ENCODE measurements at regions not wholly inside any gene's neighbourhood (a gene's known extent, or its start where the extent isn't known, plus 50 kb on each side); places are given as distances from the start of the nearest gene placed in this dataset.

DNA sequence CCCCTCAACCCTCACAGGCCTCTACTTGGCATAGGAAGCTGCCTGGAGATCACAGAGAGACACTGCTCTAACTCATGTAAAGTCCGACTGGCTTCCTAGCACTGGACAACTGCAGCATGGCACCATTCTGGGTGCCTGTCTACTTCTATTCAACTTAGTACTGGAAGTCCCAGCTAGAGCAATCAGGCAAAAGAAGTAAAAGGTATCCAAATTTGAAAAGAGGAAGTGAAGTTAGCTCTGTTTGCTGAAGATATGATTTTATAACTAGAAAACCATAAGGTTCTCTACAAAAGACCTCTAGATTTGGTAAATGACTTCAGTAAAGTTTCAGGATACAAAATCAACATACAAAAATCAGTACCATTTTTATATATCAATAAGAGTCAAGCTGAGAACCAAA, 1017.6 kb downstream of the PCDH9 start:
- Histone ChIP-seq H3K79me2 (ENCODE audit: control insufficient read depth, insufficient read depth, low read length, unreplicated experiment) (no peaks in the 10 kb centered on the region), H3K27ac (ENCODE audit: low read depth, low read length) (no peak overlapping the region), H3K4me1 (ENCODE audit: control insufficient read depth, insufficient read depth, low read length, unreplicated experiment) (peaks cover 11% of the 10 kb centered on the region), H3K4me3 (ENCODE audit: low read depth, low read length) (no peak overlapping the region), H3K36me3 (ENCODE audit: insufficient read depth, low read length) (no peaks in the 10 kb centered on the region), H2AFZ (ENCODE audit: low read length, unreplicated experiment) (no peak overlapping the region), H3K27me3 (ENCODE audit: insufficient read depth, low read length) (no peaks in the 10 kb centered on the region)

DNA sequence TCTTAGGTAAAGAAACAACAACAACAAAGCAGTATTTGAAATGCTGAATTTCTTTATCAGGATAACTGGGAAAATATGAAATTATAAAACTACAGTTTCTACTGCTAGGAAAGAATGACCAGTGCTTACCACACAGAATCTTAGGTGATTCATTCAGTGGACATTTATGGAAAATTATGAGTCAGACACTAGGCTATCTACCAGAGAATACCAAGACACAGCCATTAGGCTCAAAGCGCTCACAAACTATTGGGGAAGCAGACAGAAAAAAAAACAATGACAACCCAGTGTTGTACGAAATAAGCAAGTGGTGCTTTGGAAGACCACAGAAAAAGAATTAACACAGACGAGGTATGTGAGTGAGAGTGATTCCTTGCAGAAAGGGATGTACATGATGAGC, 1019.5 kb downstream of the PCDH9 start:
- no peaks in the 10 kb centered on the region for H3K27me3 ChIP-seq (ENCODE audit: insufficient read depth, low read length)
- H3K4me3 ChIP-seq (ENCODE audit: low read depth, low read length) = peak overlapping the region; percentile 30; the same call in 1 of the 2 replicates
- no peaks in the 10 kb centered on the region for H3K79me2 ChIP-seq (ENCODE audit: control insufficient read depth, insufficient read depth, low read length, unreplicated experiment)
- no peaks in the 10 kb centered on the region for H3K36me3 ChIP-seq (ENCODE audit: insufficient read depth, low read length)
- peaks cover 11% of the 10 kb centered on the region for H3K4me1 ChIP-seq (ENCODE audit: control insufficient read depth, insufficient read depth, low read length, unreplicated experiment)
- H2AFZ ChIP-seq (ENCODE audit: low read length, unreplicated experiment) = peak overlapping the region; percentile 74
- H3K27ac ChIP-seq (ENCODE audit: low read depth, low read length) = peak overlapping the region; percentile 71

DNA sequence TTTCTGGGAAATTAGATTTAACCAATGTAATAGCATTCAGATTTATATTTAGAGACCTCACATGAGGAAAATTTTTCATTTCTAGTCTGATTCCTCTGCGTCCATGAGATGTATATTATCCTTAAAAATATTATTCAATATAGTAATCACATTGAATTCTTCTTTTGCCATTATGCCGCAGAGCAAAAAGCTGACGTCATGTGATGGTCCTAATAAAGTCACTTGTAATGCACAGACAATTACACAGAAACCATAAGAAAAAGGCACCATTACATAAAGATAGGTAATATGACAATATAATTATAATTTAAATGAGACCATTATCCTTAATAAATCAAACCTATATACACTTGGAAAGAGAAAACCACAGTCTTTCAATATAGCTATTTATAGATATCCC, 1021.5 kb downstream of the PCDH9 start:
- H2AFZ ChIP-seq (ENCODE audit: low read length, unreplicated experiment) = no peak overlapping the region
- H3K27me3 ChIP-seq (ENCODE audit: insufficient read depth, low read length) = no peaks in the 10 kb centered on the region
- H3K36me3 ChIP-seq (ENCODE audit: insufficient read depth, low read length) = no peaks in the 10 kb centered on the region
- no peak overlapping the region for H3K27ac ChIP-seq (ENCODE audit: low read depth, low read length)
- no peaks in the 10 kb centered on the region for H3K79me2 ChIP-seq (ENCODE audit: control insufficient read depth, insufficient read depth, low read length, unreplicated experiment)
- H3K4me3 ChIP-seq (ENCODE audit: low read depth, low read length) = no peak overlapping the region
- peaks cover 11% of the 10 kb centered on the region for H3K4me1 ChIP-seq (ENCODE audit: control insufficient read depth, insufficient read depth, low read length, unreplicated experiment)

DNA sequence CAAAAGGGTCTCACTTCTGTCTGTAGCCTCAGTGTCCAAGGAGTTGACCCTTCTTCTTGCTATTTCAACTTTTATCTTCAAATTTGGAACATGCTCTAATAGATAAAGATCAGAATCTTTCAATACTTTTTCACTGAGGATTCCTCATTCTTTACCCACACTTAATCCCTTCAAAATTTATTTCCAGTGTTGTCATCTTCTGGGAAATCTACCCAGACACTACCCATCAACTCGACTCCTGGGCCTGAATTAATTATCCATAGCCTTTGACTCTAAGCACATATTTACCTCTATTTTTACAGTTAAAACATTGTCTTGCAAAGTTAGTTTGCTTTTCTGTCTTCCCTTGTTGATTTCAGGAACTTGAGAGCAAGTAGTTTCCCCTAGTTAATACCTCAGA, 1022.5 kb downstream of the PCDH9 start:
- no peaks in the 10 kb centered on the region for H3K79me2 ChIP-seq (ENCODE audit: control insufficient read depth, insufficient read depth, low read length, unreplicated experiment)
- H3K27me3 ChIP-seq (ENCODE audit: insufficient read depth, low read length) = no peaks in the 10 kb centered on the region
- H3K27ac ChIP-seq (ENCODE audit: low read depth, low read length) = no peak overlapping the region
- no peaks in the 10 kb centered on the region for H3K36me3 ChIP-seq (ENCODE audit: insufficient read depth, low read length)
- H2AFZ ChIP-seq (ENCODE audit: low read length, unreplicated experiment) = no peak overlapping the region
- H3K4me1 ChIP-seq (ENCODE audit: control insufficient read depth, insufficient read depth, low read length, unreplicated experiment) = peaks cover 11% of the 10 kb centered on the region
- H3K4me3 ChIP-seq (ENCODE audit: low read depth, low read length) = no peak overlapping the region

- Histone ChIP-seq H3K27me3 (ENCODE audit: insufficient read depth, low read length) (no peaks in the 10 kb centered on the region), H2AFZ (ENCODE audit: low read length, unreplicated experiment) (no peak overlapping the region), H3K4me3 (ENCODE audit: low read depth, low read length) (no peak overlapping the region), H3K36me3 (ENCODE audit: insufficient read depth, low read length) (no peaks in the 10 kb centered on the region), H3K4me1 (ENCODE audit: control insufficient read depth, insufficient read depth, low read length, unreplicated experiment) (peaks cover 6% of the 10 kb centered on the region), H3K27ac (ENCODE audit: low read depth, low read length) (no peak overlapping the region), H3K79me2 (ENCODE audit: control insufficient read depth, insufficient read depth, low read length, unreplicated experiment) (no peaks in the 10 kb centered on the region)
These were observed 1024.3 kb downstream of the PCDH9 start for GRCh38 chr13:66205807-66206206.

GRCh38 chr13:66200555-66200954, 1029.6 kb downstream of the PCDH9 start:
- Histone ChIP-seq H3K79me2 (ENCODE audit: control insufficient read depth, insufficient read depth, low read length, unreplicated experiment) (no peaks in the 10 kb centered on the region), H3K4me1 (ENCODE audit: control insufficient read depth, insufficient read depth, low read length, unreplicated experiment) (no peaks in the 10 kb centered on the region), H3K27ac (ENCODE audit: low read depth, low read length) (no peak overlapping the region), H3K4me3 (ENCODE audit: low read depth, low read length) (no peak overlapping the region), H2AFZ (ENCODE audit: low read length, unreplicated experiment) (no peak overlapping the region), H3K36me3 (ENCODE audit: insufficient read depth, low read length) (no peaks in the 10 kb centered on the region), H3K27me3 (ENCODE audit: insufficient read depth, low read length) (no peaks in the 10 kb centered on the region)

- Histone ChIP-seq H3K36me3 (ENCODE audit: insufficient read depth, low read length) (no peaks in the 10 kb centered on the region), H3K27ac (ENCODE audit: low read depth, low read length) (no peak overlapping the region), H3K4me1 (ENCODE audit: control insufficient read depth, insufficient read depth, low read length, unreplicated experiment) (no peaks in the 10 kb centered on the region), H3K27me3 (ENCODE audit: insufficient read depth, low read length) (no peaks in the 10 kb centered on the region), H3K79me2 (ENCODE audit: control insufficient read depth, insufficient read depth, low read length, unreplicated experiment) (no peaks in the 10 kb centered on the region), H2AFZ (ENCODE audit: low read length, unreplicated experiment) (no peak overlapping the region), H3K4me3 (ENCODE audit: low read depth, low read length) (no peak overlapping the region)
These were observed 1034.9 kb downstream of the PCDH9 start for GRCh38 chr13:66195238-66195637.

DNA sequence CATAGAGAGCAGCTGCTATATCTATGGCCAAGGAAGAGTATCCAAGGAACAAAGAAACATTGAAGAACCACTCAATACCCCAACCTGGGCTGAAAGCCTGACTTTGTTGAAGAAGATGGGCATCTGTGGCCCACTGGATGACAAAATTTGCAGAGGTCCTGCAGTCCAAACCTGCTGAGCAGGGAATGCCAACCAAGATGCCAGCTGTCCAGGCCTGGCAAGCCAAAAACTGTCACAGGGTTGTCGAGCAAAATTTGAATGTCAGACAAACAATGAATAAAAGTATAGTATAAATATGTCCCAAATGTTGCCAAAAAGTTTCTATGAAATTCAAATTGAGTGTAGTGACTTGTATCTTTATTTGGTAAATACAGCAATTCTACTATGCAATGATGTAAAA, 1040.2 kb downstream of the PCDH9 start:
- no peaks in the 10 kb centered on the region for H3K27me3 ChIP-seq (ENCODE audit: insufficient read depth, low read length)
- no peak overlapping the region for H2AFZ ChIP-seq (ENCODE audit: low read length, unreplicated experiment)
- no peaks in the 10 kb centered on the region for H3K79me2 ChIP-seq (ENCODE audit: control insufficient read depth, insufficient read depth, low read length, unreplicated experiment)
- H3K36me3 ChIP-seq (ENCODE audit: insufficient read depth, low read length) = no peaks in the 10 kb centered on the region
- no peak overlapping the region for H3K27ac ChIP-seq (ENCODE audit: low read depth, low read length)
- H3K4me3 ChIP-seq (ENCODE audit: low read depth, low read length) = no peak overlapping the region
- no peaks in the 10 kb centered on the region for H3K4me1 ChIP-seq (ENCODE audit: control insufficient read depth, insufficient read depth, low read length, unreplicated experiment)

GRCh38 chr13:66180836-66181235, 1049.3 kb downstream of the PCDH9 start:
- Histone ChIP-seq H3K36me3 (ENCODE audit: insufficient read depth, low read length) (no peaks in the 10 kb centered on the region), H3K27me3 (ENCODE audit: insufficient read depth, low read length) (no peaks in the 10 kb centered on the region), H3K4me1 (ENCODE audit: control insufficient read depth, insufficient read depth, low read length, unreplicated experiment) (no peaks in the 10 kb centered on the region), H3K4me3 (ENCODE audit: low read depth, low read length) (no peak overlapping the region), H3K27ac (ENCODE audit: low read depth, low read length) (no peak overlapping the region), H3K79me2 (ENCODE audit: control insufficient read depth, insufficient read depth, low read length, unreplicated experiment) (no peaks in the 10 kb centered on the region), H2AFZ (ENCODE audit: low read length, unreplicated experiment) (no peak overlapping the region)

- H2AFZ ChIP-seq (ENCODE audit: low read length, unreplicated experiment) = no peak overlapping the region
- H3K36me3 ChIP-seq (ENCODE audit: insufficient read depth, low read length) = no peaks in the 10 kb centered on the region
- no peaks in the 10 kb centered on the region for H3K27me3 ChIP-seq (ENCODE audit: insufficient read depth, low read length)
- H3K27ac ChIP-seq (ENCODE audit: low read depth, low read length) = no peak overlapping the region
- H3K4me1 ChIP-seq (ENCODE audit: control insufficient read depth, insufficient read depth, low read length, unreplicated experiment) = no peaks in the 10 kb centered on the region
- no peak overlapping the region for H3K4me3 ChIP-seq (ENCODE audit: low read depth, low read length)
- no peaks in the 10 kb centered on the region for H3K79me2 ChIP-seq (ENCODE audit: control insufficient read depth, insufficient read depth, low read length, unreplicated experiment)
These were observed 1058.2 kb downstream of the PCDH9 start for GRCh38 chr13:66171920-66172319.

GRCh38 chr13:66162470-66162869, 1067.7 kb downstream of the PCDH9 start:
- H3K36me3 ChIP-seq (ENCODE audit: insufficient read depth, low read length) = no peaks in the 10 kb centered on the region
- no peak overlapping the region for H2AFZ ChIP-seq (ENCODE audit: low read length, unreplicated experiment)
- H3K27me3 ChIP-seq (ENCODE audit: insufficient read depth, low read length) = no peaks in the 10 kb centered on the region
- no peak overlapping the region for H3K27ac ChIP-seq (ENCODE audit: low read depth, low read length)
- no peaks in the 10 kb centered on the region for H3K4me1 ChIP-seq (ENCODE audit: control insufficient read depth, insufficient read depth, low read length, unreplicated experiment)
- H3K79me2 ChIP-seq (ENCODE audit: control insufficient read depth, insufficient read depth, low read length, unreplicated experiment) = no peaks in the 10 kb centered on the region
- H3K4me3 ChIP-seq (ENCODE audit: low read depth, low read length) = no peak overlapping the region

Data from ACC112 (cell line).